Inflammatory macrophage (primary cell): ENCODE measurements at regions not wholly inside any gene's neighbourhood (a gene's known extent, or its start where the extent isn't known, plus 50 kb on each side); places are given as distances from the start of the nearest gene placed in this dataset.
"Not testable (repeated sequence)": the region's sequence is repeated elsewhere in the genome, so short reads cannot be mapped to it uniquely, and the experiment has no call there.

Experiments used
- DNase-seq, 2 donors: peaks; one replicate each; pipeline ENCODE4 v3.0.0-alpha.2; 2020 to 2022

- DNase-seq = no peak
Observed at GRCh38 chr13:105915146-105915850, 620.2 kb downstream of the EFNB2 start.

- no peak for DNase-seq
Observed at GRCh38 chr13:105914291-105915036, 621.0 kb downstream of the EFNB2 start.

DNA sequence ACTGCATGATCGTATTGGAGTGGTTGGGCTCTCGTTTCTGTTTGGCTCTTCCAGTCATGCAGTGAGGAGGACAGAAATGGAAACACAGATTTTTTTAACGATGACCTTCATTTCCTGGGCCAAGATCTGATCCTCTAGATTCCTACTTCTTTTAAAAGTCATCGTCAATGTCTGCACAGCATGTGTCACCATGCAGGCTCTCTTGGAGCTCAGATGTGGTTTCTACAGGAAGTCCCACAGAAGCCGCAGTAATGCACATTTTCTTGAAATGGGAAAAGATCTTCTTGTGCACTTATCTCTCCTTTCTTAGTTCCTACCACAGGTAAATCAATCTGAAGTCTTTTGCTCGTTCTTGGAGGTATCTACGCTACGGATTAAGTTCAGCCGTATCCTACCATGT is 626.9 kb downstream of the EFNB2 start:
- DNase-seq = no peak

- no peak for DNase-seq
Observed at GRCh38 chr13:105907319-105908019, 628.0 kb downstream of the EFNB2 start.

GRCh38 chr13:105906746-105907145 is 628.7 kb downstream of the EFNB2 start:
- DNase-seq = no peak

- no peak for DNase-seq
Observed at GRCh38 chr13:105904034-105904742, 631.3 kb downstream of the EFNB2 start.

GRCh38 chr13:105902396-105902795 is 633.1 kb downstream of the EFNB2 start:
- DNase-seq = no peak

DNA sequence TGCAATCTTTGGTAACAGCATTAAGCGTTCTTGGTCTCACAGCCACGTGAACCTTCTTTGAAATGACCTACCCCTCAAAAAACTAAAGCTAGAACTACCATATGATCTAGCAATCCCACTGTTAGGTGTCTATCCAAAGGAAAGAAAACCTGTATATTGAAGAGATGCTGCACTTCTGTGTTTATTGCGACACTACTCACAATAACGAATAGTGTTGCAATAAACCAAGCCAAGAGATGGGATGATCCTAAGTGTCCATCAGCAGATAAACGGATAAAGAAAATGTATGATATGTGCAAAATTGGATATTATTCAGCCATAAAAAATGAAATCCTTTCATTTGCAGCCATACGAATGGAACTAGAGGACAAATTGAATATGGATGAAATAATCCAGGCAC is 637.9 kb downstream of the EFNB2 start:
- no peak for DNase-seq

GRCh38 chr13:105894697-105895096 is 640.8 kb downstream of the EFNB2 start:
- DNase-seq = no peak

DNA sequence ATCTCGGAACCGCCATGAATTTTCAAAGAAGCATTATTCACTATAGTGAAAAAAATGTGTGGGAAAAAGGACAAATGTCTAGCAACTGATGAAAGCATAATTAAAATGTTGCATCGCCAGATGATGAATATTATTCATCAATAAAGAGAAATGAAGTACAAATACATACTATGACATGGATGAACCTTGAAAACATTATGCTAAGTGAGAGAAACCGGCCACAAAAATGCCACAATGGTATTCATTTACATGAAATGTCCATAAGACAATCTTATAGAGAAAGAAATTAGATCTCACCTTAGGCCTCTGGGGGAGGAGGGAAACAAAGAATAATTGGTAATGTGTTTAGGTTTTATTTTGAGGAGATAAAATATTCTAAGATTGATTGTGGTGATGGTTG is 645.0 kb downstream of the EFNB2 start:
- no peak for DNase-seq

- no peak for DNase-seq
Observed at GRCh38 chr13:105878119-105878700, 657.3 kb downstream of the EFNB2 start.

- no peak for DNase-seq
Observed at GRCh38 chr13:105874814-105875213, 660.6 kb downstream of the EFNB2 start.

DNA sequence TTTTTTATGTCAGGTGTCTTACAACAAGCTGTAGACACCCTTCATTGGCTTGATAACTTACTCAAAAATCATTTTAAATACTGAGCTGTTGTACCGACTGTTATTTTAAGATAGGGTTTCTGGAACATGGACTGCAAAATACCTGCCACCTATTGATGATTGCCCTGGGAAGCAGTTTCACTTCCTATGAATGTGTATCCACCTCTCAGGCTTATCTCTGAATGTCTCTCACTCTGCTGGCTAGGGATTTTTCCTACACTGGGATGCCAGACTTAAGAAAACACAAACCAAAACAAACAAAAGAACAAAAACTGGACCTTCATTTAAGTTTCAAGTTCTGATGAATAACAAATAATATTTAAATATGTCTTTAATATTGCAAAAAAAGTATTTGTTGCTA is 663.7 kb downstream of the EFNB2 start:
- no peak for DNase-seq

- DNase-seq = no peak
Observed at GRCh38 chr13:105871326-105871725, 664.1 kb downstream of the EFNB2 start.

GRCh38 chr13:105863300-105863920 is 672.1 kb downstream of the EFNB2 start:
- no peak for DNase-seq

DNA sequence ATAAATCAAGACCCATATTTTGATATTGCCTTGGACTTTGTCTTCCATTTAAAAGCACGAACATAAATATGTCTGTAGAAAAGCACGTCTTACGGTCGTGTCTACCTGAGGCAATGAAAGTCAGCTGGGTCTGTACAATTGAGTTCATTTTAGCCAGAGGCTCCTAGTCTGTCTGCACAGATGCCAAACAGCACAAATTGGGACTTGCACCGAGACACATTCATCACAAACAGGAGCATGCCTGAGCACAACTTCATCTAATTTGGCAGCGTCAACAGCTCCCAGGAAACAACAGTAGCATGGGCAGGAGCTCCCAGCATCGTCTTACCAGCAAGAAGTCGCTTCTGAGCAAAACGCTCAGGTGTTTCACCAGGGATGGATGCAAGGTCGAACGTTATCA is 687.0 kb downstream of the EFNB2 start:
- no peak for DNase-seq

DNA sequence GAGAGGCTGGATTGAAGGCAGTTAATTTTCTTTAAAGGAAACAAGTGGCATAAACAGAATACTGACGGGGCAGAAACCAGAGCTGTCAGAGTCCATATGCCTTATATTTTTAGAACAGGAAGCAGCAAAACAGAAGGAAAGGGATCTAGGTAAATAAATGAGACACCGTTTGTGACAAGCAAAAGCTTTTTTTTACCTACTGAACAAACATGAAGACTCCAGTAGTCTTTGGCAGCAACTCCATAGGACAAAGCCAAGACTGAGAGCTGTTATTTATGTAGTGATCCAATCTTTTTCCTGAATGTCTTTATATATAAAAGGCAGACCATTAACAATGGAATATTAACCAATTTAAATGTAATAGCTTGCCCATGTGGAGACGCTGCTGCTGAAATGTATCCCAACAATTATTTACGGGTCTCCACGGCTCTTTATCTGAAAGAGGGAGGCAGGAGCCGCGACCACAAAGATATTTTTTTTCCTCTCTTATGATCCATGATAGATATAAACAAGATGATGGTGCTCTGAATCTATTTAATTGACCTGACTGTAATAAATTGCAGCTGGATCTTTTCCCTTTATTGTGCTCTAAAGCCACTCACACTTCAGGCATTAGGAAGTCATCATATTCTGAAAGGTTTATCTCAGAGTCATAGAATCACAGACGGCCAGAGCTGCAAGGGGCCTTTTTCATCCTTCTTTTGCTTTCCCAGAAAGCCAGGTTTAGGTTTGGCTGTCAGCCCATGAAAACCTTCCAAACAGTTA is 687.8 kb downstream of the EFNB2 start:
- no peak for DNase-seq

DNA sequence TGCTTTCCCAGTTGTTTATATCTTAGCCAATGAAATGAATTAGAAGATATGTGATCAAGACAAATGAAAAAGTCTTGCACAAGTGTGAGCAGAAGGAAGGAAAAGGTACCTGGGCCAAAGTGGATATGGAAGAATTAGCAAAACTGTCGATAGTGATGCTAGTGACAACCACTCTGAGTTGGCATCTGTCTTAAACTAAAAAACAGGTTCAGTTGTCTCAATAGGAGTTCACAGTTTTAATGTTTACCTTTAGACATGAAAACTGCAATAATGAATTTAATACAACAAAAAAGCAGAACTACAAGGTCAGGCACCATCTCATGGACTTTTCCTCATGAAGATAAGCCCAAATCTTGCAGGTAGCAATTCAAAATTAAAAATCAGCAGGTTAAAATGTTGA is 688.5 kb downstream of the EFNB2 start:
- DNase-seq = no peak

DNA sequence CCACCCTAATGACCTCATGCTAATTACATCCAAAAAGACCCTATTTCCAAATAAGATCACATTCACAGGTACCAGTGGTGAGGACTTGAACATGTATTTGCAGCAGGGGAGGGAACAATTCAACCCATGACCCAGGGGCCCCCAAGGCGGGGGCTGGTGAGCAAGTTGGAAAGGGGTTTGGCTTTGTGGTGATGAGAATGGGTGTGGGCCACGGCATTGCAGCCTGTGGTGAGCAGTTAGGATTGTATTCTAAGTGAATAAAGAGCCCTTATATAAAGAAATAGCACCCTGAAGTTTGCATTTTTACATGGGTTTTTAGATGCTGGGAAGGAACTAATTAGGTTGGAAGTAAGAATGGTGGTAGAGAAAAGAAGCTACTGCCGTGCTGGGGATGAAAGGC is 694.2 kb downstream of the EFNB2 start:
- no peak for DNase-seq

DNA sequence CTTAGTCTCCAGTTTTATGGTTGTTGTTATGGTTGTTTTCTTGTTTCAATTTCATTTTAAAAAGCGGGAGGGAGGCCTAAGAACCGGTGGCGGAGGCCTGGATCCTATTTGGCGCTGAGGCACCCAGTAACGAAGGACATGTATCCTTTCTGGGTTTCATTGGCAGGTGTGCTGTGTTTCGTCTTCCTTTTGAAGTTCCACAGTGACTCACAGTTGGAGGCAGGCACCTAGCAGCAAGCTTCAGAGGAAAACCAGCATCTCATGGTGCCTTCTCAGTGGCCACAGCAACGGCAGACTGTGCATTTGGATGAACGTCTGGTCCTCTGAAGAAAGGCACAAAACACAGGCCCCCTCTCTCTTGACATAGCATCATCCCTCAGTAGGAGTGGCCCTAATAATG is 697.2 kb downstream of the EFNB2 start:
- DNase-seq = no peak

- DNase-seq = not testable (repeated sequence)
Observed at GRCh38 chr13:105837295-105837694, 698.2 kb downstream of the EFNB2 start.
